ENCODE measurements at regions not wholly inside any gene's neighbourhood (a gene's known extent, or its start where the extent isn't known, plus 50 kb on each side); places are given as distances from the start of the nearest gene placed in this dataset.
"Not testable (repeated sequence)": the region's sequence is repeated elsewhere in the genome, so short reads cannot be mapped to it uniquely, and the experiment has no call there.

- intact Hi-C loops (cut with micrococcal nuclease): no loop called here
Observed at GRCh38 chr5:3484836-3485235, 110.8 kb upstream of the IRX1 start.

- intact Hi-C loops (cut with micrococcal nuclease): no loop called here
Observed at GRCh38 chr5:3481175-3481574, 114.5 kb upstream of the IRX1 start.

- intact Hi-C loops (cut with micrococcal nuclease): no loop called here
Observed at GRCh38 chr5:3475674-3476073, 120.0 kb upstream of the IRX1 start.

GRCh38 chr5:3466392-3466791 is 129.2 kb upstream of the IRX1 start:
- intact Hi-C loops (cut with micrococcal nuclease): no loop called here

- intact Hi-C loops (cut with micrococcal nuclease): no loop called here
Observed at GRCh38 chr5:3460416-3460815, 135.2 kb upstream of the IRX1 start.

GRCh38 chr5:3456121-3456681 is 139.4 kb upstream of the IRX1 start:
- intact Hi-C loops (cut with micrococcal nuclease): no loop called here

GRCh38 chr5:3454028-3454427 is 141.6 kb upstream of the IRX1 start:
- intact Hi-C loops (cut with micrococcal nuclease): not testable (repeated sequence)

- intact Hi-C loops (cut with micrococcal nuclease): no loop called here
Observed at GRCh38 chr5:3452622-3453021, 143.0 kb upstream of the IRX1 start.

- intact Hi-C loops (cut with micrococcal nuclease): no loop called here
Observed at GRCh38 chr5:3451961-3452360, 143.7 kb upstream of the IRX1 start.

GRCh38 chr5:3449481-3449880 is 146.2 kb upstream of the IRX1 start:
- intact Hi-C loops (cut with micrococcal nuclease): no loop called here

- intact Hi-C loops (cut with micrococcal nuclease): no loop called here
Observed at GRCh38 chr5:3446410-3446809, 149.2 kb upstream of the IRX1 start.

- intact Hi-C loops (cut with micrococcal nuclease): not testable (repeated sequence)
Observed at GRCh38 chr5:3445517-3445916, 150.1 kb upstream of the IRX1 start.

GRCh38 chr5:3432135-3432534 is 163.5 kb upstream of the IRX1 start:
- intact Hi-C loops (cut with micrococcal nuclease): no loop called here

- intact Hi-C loops (cut with micrococcal nuclease): no loop called here
Observed at GRCh38 chr5:3430691-3431090, 164.9 kb upstream of the IRX1 start.

- intact Hi-C loops (cut with micrococcal nuclease): no loop called here
Observed at GRCh38 chr5:3429962-3430361, 165.7 kb upstream of the IRX1 start.

GRCh38 chr5:3428334-3428733 is 167.3 kb upstream of the IRX1 start:
- intact Hi-C loops (cut with micrococcal nuclease): no loop called here

GRCh38 chr5:3424946-3425345 is 170.7 kb upstream of the IRX1 start:
- intact Hi-C loops (cut with micrococcal nuclease): no loop called here

GRCh38 chr5:3417376-3417943 is 178.2 kb upstream of the IRX1 start:
- intact Hi-C loops (cut with micrococcal nuclease): no loop called here

GRCh38 chr5:3414371-3414770 is 181.3 kb upstream of the IRX1 start:
- intact Hi-C loops (cut with micrococcal nuclease): no loop called here

GRCh38 chr5:3412146-3412545 is 183.5 kb upstream of the IRX1 start:
- intact Hi-C loops (cut with micrococcal nuclease): no loop called here

GRCh38 chr5:3411363-3411762 is 184.3 kb upstream of the IRX1 start:
- intact Hi-C loops (cut with micrococcal nuclease): no loop called here

GRCh38 chr5:3401635-3402034 is 194.0 kb upstream of the IRX1 start:
- intact Hi-C loops (cut with micrococcal nuclease): no loop called here

GRCh38 chr5:3400659-3401058 is 195.0 kb upstream of the IRX1 start:
- intact Hi-C loops (cut with micrococcal nuclease): no loop called here

Measured in T-helper 2 cell treated with Interferon-gamma antibody and Interleukin-4, amounts not matched to agents 100 ng/mL and 5 ng/mL, for 36 hours (primary cell).